Adipose tissue (tissue), 3 donors: ENCODE measurements at regions not wholly inside any gene's neighbourhood (a gene's known extent, or its start where the extent isn't known, plus 50 kb on each side); places are given as distances from the start of the nearest gene placed in this dataset.

Experiments
- H3K27ac ChIP-seq: one replicate; pipeline ENCODE4 v1.5.1; 2013; ENCODE audit warnings: low read depth, low read length
- WGBS, 3 donors: extraction: QIAGEN DNeasy Blood & Tissue Kit; methylation state at CpG; one replicate each; pipeline ENCODE4 v1.1.7; 2013; 5-methylcytosine and 5-hydroxymethylcytosine counted together
- donor health status: healthy with polysubstance abuse.
- donor health status: Bipolar disorder and iron deficiency.
- donor health status: healthy.

DNA sequence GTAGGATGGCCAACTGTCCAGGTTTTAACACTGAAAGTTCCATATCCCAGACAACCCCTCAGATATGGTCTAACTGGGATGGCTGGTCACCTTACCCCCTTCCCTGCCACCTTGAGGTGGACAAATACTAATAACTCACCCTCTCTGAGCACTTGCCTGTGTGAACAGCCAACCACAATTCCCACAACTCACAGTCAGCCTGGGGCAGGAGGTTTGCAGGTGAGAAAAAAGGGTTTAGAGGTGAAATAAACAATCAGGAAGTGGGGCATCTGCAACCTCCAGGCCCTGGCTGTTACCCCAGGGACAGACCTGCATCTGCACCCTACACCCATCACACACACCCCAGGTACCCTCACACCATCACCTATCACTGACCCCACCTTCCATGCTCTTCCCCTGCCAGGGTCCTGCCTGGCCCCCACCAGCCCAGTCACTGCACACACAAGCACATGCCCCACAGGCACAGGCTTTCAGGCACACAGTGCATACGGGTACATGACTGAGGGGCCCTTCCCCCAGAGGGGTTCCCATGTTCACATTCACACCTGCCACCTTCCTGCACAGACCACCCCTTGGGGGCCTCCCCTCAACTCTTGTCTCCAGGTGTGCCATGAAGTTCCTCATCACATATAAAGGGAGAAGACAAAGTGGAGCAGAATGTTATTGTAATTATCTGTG lies 679.5 kb downstream of the MATN1 start:
- 48 to 65% (median 61%) methylated on average over 1 of the region's 1 CpG for WGBS, 3 donors
- no peak overlapping the region for H3K27ac ChIP-seq

GRCh38 chr1:30043256-30043655 lies 680.1 kb downstream of the MATN1 start:
- WGBS, 3 donors: 66 to 73% (median 66%) methylated on average over 2 of the region's 2 CpGs
- H3K27ac ChIP-seq: no peak overlapping the region

- WGBS, 3 donors: 79 to 100% (median 97%) methylated on average over 2 of the region's 2 CpGs
- no peak overlapping the region for H3K27ac ChIP-seq
These were observed 680.8 kb downstream of the MATN1 start for GRCh38 chr1:30042438-30043147.

DNA sequence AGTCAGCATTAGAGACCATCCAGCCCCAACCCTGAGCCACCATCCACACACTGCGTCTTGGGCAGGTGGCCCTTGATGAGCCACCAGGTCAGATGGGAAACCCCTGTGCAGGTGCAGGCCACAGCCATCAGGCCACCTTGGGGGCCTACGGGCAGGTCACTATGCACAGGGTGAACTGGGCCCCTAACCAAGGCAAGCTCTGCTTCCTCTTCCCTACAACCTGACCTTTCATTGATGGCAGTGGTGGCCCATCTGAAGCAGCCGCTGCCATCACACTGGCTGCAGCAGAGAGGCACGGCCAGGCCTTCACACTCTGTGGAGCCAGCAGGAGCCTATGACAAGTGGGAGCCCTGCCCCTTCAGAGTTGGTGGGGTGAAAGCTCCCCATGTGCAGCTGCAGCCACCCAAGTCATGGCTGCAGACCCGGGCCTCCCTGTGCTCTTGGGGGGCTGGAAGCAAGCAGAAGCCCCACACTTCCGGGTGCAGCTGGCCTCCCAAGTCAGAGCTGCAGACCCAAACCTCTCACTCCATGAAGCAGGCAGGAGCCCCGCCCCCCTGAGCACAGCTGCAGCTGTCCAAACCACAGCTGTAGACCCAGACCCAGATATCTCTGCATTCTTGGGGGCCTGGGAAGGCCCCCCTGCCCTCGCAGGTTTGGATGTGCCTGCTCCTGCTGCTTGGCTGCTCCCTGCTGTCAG lies 681.5 kb downstream of the MATN1 start:
- WGBS, 3 donors: 77 to 93% (median 88%) methylated on average over 8 of the region's 8 CpGs
- H3K27ac ChIP-seq: no peak overlapping the region

GRCh38 chr1:30040081-30041019 lies 683.0 kb downstream of the MATN1 start:
- H3K27ac ChIP-seq: no peak overlapping the region
- WGBS, 3 donors: 86 to 89% (median 87%) methylated on average over 8 of the region's 8 CpGs

DNA sequence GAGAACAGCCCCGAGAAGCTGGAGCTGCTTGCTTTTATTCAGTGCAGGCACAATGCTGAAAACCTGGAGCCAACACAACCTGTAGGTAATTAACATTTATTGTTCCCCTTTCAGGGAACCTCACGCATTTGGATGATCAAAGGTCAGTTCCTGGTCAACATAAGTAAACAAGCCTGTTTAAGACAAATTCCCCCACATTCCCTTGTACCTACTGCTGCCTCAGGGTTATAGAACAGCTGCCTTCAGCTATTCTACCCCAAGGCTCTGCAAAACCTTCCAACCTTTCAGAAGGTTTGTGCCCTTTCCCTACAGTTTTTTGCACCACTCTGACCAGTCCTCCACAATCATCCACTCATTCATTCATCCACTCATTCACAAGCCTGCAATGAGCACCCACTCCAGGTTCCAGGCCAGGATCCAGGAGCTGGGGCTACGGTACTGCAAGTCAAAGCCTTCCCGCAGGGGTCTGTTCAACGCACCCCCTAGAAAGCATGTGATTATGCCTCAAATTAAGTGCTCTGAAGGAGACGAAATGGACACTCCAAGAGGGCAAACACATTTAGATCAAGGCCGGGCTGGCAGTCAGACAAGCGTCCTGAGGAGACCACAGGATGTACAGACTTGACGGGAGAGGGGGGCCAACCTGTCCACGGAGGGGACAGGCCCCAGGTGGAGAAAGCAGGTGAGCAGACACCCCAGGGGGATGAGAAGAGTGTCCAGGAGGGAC lies 683.9 kb downstream of the MATN1 start:
- no peak overlapping the region for H3K27ac ChIP-seq
- WGBS, 3 donors: 75 to 84% (median 81%) methylated on average over 10 of the region's 10 CpGs

GRCh38 chr1:30038134-30039025 lies 685.0 kb downstream of the MATN1 start:
- WGBS, 3 donors: 67 to 79% (median 68%) methylated on average over 9 of the region's 9 CpGs
- no peak overlapping the region for H3K27ac ChIP-seq

DNA sequence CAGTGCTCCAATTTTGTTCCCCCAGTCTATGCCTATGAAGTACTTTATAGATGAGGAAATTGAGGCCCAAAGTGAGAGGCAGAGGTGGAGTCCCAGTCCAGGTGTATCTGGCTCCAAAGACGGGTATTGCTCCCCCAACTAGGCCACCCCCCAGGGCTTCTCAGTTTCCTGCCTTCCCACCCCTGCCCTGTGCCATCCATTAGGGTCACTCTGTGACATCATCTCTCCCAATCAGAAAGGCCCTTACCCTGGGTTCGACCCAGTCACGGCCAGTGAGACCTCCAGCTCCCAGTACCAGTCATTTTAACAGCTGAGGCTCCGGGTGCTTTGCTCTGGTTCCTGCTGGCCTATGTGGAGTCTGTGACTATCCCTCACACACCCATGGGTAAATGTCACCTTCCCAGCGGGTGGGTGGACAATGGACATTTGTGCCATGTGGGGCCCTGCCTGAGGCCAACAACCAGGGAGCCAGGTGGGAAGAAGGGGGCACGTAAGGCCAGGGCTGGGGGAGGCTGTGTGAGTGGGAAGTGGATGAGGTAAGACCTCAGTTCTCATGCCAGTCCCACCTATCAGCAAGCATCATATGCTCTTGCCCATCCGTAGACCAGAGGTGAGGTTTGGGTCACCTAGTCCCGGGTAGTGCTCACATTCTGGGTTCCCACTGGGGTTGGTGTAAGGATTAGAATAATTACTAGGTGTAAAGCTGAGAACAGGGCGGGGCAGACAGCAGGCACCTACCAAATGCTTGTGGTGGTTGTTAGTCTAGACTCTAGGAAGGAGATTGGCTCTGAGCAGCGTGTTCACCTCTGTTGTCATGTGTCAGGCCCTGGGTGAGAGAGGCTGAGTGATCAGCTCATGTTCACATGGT lies 685.9 kb downstream of the MATN1 start:
- H3K27ac ChIP-seq: no peak overlapping the region
- 84 to 86% (median 85%) methylated on average over 10 of the region's 10 CpGs for WGBS, 3 donors

- no peak overlapping the region for H3K27ac ChIP-seq
These were observed 686.7 kb downstream of the MATN1 start for GRCh38 chr1:30036666-30037065.

GRCh38 chr1:30036229-30036547 lies 687.2 kb downstream of the MATN1 start:
- no peak overlapping the region for H3K27ac ChIP-seq
- WGBS, 3 donors: 72 to 82% (median 78%) methylated on average over 6 of the region's 6 CpGs

GRCh38 chr1:30035522-30036228 lies 687.7 kb downstream of the MATN1 start:
- H3K27ac ChIP-seq: no peak overlapping the region
- WGBS, 3 donors: 70 to 85% (median 71%) methylated on average over 8 of the region's 8 CpGs

- H3K27ac ChIP-seq: no peak overlapping the region
- WGBS, 3 donors: 42 to 43% (median 43%) methylated on average over 24 of the region's 24 CpGs
These were observed 688.5 kb downstream of the MATN1 start for GRCh38 chr1:30034627-30035521.

- 66 to 80% (median 76%) methylated on average over 11 of the region's 11 CpGs for WGBS, 3 donors
These were observed 689.2 kb downstream of the MATN1 start for GRCh38 chr1:30034105-30034626.

DNA sequence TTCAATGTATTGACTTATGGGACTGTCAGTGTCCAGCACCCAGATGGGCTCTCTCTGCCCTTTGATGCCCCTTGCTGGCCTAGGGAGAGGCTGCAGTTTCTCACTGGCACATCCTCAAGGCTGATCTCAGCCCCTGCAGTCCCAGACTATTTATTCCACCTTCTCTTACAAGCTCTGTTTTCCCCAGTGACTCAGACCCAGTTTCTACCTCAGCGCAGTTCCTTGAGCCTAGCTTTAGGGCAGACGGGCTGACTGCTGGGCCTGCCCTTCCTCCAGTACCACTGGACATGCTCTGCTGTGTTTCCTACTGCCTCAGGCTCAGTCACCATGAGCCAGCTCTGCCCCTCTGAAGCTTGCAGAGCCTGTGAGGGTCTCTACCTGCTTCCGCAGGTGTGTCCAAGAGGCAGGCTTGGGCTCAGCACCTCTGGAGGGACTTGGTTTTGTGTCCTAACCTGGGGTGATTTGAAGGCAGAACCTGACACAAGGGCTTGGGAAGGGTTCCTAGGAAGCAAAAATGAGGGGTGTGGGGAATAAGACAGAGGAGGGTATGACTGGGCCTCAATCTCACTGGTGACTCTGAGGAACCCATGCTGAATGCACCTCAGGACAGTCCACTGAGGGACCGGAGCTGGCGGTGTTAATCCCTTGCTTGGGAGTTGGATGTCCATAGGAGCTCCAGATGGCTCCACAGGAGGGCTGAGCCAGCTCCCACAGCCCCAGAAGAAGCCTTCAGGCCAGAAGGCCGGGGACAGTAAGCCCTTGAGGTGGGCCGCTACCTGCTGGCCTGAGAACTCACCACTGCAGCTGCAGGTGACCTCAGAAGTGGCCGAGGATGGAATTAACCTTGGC lies 689.9 kb downstream of the MATN1 start:
- no peak overlapping the region for H3K27ac ChIP-seq
- 80 to 84% (median 80%) methylated on average over 8 of the region's 8 CpGs for WGBS, 3 donors

More at GRCh38 chr1:30034105-30034626, 689.2 kb downstream of the MATN1 start:
- no peak overlapping the region for H3K27ac ChIP-seq
